PC-3 (cell line): ENCODE measurements at regions not wholly inside any gene's neighbourhood (a gene's known extent, or its start where the extent isn't known, plus 50 kb on each side); places are given as distances from the start of the nearest gene placed in this dataset.

Source experiments
- CTCF ChIP-seq: fragments of 300-600 bp; sonication (generic); conservative IDR thresholded peaks from 2 replicates; pipeline ENCODE4 v1.5.1; 2017; ENCODE audit warnings: antibody characterized with exemption, low read depth, mild to moderate bottlenecking, low read length
- EZH2 ChIP-seq: fragments of 300-600 bp; sonication (generic); IDR thresholded peaks from one replicate; pipeline ENCODE4 v1.6.1; 2017; ENCODE audit warnings: antibody characterized with exemption, mild to moderate bottlenecking, low read length; ENCODE audit not compliant: unreplicated experiment
- EZH2phosphoT487 ChIP-seq: fragments of 300-600 bp; sonication (generic); IDR thresholded peaks from 2 replicates; pipeline ENCODE4 v1.6.1; 2018; ENCODE audit warnings: mild to moderate bottlenecking, antibody characterized with exemption, low read length, borderline replicate concordance

GRCh38 chr18:55699233-55699765, 111.3 kb upstream of the TCF4 start:
- TF ChIP-seq CTCF (no peak), EZH2phosphoT487 (no peak), EZH2 (no peak)
